NCI-H1930 (cell line): ENCODE measurements at regions not wholly inside any gene's neighbourhood (a gene's known extent, or its start where the extent isn't known, plus 50 kb on each side); places are given as distances from the start of the nearest gene placed in this dataset.
"Not testable (repeated sequence)": the region's sequence is repeated elsewhere in the genome, so short reads cannot be mapped to it uniquely, and the experiment has no call there.

ENCODE experiments used
- DNase-seq, 2 experiments: peaks; one replicate each; lab custom pipeline; 2025; lab: John Stamatoyannopoulos, UW

DNA sequence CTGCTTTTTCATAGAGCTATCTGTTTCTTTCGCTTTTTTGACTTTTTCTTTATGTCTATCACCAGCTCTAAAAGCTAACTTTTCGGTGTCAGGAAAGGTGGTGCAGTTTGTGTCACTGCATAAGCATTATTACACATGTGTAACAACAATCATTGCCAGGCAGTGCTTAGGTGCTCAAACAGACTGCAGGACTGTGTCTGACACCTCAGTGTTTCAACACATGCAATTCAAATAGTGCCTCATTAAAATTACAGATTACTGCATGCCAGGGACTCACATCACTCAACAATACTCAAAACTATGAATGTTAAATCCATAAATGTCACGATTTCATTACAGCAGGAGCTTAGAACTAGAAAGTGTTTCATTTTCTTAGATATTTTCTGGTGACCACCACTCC is 265.3 kb upstream of the SMIM30 start:
- DNase-seq = no peak

DNA sequence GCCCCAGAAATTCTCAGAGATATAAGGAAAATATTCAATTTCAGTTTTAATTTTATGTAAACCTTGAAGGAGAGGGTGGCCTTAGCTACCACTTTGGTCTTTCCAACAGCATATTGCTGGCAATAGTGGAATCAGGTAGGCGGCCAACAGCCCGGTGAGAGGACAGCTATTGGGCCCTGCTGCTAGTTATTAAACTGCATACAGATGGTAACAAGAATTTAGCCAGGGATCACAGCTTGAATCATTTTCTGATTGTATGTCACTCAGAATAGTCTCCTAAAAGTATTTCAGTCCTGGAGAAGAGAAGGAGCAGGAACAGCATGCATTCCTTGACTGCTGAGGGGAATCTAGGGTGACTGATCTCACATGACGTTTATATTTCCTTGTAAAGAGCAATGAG is 261.4 kb upstream of the SMIM30 start:
- no peak for DNase-seq

DNA sequence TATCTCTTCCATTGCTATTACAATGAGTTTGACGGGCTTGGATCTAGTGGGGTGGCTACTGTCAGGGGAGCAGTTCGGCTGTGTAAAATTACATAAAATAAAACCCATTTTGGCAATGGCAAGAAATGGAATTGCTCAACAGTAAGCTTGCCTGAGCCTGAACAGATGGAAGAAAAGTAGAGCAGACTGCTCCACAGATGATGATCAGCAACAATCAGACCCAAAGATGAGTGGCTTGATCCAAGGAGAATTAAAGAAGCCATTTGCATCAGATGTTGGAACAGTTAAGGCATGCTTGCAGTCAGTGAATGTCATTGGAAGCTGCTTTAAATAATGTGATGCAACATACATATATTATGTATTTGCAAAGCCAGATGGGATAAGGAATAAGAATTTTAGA is 256.6 kb upstream of the SMIM30 start:
- no peak for DNase-seq

DNA sequence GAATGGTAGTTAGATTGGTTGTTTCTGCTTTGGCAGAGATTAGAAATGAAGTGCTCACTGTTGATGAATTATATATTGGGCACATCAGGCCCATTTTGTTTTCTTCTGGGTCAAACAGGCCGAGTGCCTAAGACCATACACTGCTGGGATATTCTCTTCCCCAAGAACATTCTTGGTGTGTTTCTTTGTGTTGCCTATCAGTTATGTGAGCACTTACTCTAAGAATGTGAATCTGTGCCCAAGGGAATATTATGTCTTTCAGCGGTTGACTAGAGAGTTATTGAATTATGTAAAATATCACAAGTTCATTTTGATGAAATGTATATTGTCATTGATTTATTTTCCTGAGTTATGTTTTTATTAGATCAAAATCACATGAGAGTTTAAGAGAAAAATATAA is 255.5 kb upstream of the SMIM30 start:
- no peak for DNase-seq

DNA sequence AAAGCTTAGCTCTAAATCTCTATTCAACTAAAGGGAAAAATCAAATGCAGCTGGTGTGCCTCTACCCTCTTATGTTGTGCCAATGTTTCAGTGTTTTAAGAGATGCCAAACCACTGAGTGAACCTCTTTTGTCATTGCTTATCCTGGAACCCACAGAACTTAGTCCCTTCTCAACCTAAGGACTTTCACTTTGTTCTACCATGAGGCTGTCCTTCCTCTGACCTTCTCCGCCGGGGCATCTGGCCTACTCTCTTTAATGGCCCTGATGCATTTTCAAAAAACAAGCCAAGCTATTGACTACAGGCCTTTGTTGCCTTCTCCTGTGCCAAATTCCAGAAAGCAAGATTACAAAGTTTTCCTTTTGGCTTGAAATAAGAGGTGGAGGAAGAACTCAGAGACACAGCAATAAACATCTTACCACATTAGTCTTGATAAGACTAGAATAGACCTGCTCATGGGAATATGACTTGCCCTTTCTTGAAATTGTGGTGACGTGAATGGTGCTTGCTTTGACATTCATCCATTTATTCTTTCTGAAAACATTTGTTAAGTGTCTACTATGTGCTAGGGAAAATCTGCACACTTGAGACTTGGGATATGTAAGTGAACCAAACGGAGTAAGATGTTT is 253.2 kb upstream of the SMIM30 start:
- DNase-seq = no peak

DNA sequence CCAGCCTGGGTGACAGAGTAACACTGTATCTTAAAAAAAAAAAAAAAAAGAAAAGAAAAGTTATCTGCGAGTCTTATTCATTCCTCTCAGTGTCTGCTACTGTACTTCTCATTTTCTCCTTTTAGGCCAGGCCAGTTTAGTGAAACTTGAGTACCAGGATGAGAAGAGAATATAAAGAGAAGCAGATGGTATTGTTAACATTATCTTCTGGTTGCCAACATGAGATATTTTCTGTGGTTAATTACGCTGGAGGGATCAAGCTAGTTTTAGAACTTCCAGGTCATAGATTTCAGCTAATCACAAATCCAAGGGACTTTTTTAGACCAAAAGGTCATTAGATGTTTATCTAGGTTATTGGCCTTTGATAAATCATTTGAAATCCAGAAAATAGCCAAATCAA is 252.6 kb upstream of the SMIM30 start:
- DNase-seq = no peak

DNA sequence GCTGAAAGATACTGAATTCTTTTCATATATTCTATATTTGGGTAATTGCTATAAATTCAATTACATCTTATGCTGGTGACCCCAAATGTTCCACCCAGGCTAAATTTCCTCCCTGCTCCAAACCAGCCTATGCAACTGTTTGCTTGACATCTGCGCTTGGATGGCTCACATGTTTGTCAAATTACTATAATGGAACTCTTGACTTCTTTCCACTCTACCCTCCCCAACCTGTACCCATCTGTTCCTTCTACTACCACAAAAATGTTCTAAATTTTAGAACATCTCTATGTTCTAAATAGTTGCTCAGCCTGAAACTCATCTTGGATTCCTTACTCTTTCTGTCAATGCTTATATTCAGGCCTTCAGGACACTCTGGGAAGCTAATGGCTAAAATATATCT is 249.9 kb upstream of the SMIM30 start:
- no peak for DNase-seq

DNA sequence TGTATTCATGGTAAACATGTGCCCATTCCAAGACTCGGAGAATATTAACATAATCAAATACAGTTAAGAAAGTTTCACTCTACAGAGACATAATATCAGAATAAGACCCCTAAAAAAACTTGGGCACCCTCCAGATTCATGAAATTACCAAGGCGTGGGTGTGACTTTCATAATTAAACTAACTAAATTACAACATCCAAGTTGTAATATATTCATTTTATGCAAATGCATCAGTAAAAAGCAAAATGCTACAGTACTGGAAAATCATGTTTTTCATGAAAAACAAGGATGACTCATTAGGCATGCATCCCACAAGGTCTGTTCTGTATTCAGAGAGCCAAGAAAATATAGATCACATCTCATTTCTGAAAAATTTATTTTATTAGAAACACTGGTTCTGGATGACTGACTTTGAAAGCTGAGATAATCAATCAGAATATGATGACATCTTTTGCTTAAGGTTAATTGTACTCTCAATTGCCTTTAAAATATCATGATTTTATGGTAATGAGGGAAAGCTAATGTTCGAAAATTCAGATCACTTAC is 248.8 kb upstream of the SMIM30 start:
- DNase-seq = no peak

DNA sequence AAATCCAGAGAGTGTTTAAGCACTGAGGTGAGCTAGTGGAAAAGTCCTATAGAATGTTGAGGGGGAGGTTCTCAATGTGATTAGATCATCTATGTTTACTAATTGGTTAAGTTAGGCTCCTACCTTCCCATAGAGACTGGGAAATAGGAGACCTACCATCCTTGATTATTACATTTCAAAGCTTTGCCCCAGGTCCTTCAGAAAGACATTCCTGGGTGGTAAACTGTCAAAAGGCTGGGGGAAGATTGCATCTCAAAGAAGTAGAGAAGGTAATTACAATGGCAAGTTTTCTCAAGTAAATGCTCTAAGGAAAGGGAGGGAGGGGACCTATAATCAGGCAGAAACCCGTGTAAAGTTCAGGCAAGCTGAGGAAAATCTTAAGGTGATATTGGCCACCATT is 247.8 kb upstream of the SMIM30 start:
- no peak for DNase-seq

DNA sequence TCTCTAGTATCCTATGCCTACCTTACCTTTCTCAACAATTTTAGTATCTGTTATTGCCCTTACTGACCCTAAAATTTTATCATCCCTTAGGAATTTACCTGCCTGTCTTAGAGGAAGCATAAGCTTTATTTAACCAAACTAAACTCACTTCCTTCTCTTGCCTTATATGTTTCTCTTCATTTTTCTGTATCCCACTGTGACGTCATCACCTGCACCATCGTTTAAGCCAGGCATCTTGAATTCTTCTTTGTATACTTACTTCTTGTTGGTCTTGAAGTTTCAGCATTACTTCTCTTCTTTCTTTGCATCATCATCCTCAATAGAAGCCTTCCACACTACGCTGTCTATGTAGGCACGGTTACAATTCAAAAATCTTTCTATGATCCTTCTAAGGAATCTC is 231.0 kb upstream of the SMIM30 start:
- DNase-seq = no peak

DNA sequence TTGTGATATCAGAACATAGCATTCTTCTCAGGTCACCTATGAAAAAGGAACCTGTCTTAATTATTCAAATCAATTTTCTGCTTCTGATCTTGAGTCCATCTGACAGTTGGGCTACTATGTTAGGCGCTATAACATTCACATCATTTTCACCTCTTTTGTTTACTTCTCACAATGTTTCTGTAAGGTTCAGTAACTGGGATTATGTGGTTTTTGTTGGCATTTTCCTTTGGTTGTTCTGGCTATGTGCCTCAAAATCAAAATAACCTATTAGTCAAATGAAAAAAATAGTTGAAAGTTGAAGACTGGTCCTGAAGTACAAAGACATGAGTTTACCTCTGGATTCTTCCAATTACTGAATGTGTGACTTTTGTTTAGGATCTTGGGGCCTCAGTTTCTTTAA is 221.3 kb upstream of the SMIM30 start:
- DNase-seq = no peak

DNA sequence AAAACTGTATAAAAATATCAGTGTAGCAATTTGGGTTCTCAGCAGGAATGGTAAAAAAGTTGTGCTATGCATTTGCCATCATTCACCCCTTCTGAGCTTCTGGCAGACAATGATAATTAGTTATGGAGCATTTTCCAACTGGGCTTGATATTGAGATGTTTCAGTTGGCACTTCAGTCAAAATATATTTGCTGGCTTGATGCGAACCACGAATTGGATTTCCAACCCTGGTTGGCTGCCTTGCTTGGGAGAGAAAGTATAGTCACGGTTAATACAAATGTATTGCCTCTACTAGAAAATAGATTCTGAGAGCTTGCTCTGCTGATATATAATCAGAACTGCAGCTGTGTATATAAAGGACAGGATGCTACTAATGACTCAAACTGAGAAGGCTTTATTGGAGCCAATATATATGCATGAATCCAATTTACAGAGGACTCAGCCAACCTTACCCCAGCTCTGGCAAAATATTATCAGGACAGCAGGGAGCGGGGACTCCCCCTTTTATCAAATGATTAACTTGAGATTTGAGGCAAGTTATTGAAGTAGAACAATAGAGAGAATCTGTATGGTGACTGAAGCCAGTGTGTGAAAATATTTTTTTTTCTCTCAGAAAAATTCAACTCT is 219.8 kb upstream of the SMIM30 start:
- DNase-seq = no peak

DNA sequence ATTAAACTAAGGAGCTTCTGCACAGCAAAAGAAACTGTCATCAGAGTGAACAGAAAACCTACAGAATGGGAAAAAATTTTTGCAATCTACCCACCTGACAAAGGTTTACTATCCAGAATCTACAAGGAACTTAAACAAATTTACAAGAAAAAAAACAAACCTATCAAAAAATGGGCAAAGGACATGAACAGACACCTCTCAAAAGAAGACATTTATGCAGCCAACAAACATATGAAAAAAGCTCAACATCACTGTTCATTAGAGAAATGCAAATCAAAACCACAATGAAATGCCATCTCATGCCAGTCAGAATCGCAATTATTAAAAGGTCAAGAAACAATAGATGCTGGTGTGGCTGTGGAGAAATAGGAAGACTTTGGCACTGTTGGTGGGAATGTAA is 218.5 kb upstream of the SMIM30 start:
- DNase-seq = not testable (repeated sequence)

DNA sequence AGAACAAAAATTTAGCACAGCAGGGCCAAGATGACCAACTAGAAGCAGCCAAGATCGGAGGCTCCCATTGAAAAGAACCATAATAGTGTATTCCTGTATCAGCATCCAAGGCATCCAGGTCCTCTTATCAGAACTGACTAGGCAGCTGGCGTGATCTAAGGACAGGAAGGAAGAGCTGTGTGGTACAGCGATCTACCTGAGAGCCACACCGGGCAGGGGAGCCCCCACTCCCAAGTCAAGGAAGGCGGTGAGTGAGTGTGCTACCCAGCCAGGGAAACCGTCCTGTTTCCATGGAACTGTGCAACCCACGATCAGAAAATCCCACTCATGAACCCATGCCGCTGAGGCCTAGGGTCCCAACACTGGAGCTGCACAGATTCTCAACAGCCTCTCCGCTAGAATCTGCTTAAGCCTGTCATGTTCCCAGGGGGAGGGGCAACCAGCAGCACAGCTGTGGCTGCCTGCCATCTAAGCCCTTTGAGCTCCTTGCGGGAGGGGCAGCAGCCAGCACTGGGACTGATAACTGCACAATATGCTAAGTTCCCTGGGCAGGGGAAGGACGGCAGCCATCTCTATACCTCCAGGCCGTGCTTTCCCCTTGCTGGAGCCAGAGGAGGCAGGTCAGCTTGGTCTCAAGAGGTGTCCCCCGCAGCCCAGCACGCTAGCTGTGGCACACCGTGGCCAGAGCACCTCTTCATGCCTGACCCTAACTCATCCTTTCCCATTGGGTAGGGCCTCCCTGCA is 213.0 kb upstream of the SMIM30 start:
- DNase-seq = no peak

DNA sequence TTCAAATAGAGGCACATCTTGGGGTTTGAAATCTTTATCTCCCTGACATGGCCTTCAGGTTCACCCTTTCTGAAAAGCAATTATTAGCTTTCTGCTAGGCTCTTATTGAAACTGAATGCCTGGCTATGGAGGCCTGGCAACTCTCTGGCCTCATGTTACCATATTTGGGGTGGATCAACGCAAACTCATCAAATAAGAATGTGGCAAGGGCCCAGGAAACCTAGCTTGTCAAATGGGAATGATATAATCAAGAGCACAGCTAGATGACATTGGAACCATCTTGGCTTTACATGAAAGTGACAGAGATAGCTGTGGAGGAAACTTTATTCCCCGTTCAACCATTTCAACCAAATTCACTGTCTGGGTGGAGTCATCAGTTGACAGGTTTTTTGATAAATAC is 202.8 kb upstream of the SMIM30 start:
- no peak for DNase-seq

DNA sequence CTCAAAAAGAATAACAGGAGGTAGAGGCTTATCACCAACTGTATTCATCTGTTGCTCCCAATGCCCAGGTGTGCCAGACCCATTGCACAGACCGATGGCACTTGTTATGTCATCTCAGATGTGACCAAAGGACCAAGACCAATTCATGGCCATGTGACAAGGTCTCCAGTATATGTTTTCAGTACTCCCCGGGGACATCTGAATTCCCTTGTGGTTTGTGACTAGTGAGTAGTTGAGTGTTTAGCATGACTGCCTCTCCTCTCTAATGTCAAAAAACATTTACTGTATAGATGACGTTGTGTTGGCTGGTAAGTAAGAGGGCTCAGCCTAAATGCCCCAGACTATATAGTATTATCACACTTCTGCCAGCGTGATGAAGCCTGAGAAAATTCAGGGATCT is 202.1 kb upstream of the SMIM30 start:
- DNase-seq = no peak

DNA sequence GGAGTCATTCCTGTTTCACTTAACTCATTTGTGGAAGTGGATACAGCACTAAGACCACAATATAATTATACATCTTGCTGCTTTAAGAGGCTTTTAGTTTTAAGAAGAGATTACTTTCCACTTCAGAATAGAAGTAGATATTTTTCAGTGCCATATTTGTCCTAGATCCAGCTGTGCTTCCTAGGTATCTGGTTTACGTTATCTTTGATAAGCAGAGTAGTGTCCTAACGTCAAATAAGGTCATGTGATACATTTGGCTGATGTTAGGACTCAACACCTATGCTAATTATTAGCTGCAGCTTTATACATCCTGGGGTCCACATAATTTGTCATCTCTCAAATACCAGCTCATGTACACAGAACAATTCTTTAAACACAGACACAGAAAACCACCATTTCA is 196.2 kb upstream of the SMIM30 start:
- DNase-seq = no peak

DNA sequence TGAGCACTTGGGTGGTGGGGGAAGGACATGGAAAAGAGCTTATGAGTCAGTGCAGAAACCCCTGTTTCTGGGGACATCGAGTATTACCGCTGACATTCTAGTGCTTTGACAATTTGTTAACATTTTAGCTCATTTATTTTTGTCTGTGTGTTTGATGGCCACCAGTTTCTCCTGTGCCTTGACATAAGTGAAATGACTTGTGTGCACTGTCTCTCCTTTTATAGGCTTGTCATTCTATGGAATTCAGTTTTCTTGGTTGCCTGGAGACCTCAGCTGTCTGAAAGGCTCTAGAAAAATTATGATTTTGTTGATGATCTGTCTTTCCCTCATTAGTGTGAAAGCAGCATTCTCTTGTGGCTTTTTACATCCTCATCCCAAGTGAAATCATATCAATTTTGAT is 190.0 kb upstream of the SMIM30 start:
- no peak for DNase-seq

DNA sequence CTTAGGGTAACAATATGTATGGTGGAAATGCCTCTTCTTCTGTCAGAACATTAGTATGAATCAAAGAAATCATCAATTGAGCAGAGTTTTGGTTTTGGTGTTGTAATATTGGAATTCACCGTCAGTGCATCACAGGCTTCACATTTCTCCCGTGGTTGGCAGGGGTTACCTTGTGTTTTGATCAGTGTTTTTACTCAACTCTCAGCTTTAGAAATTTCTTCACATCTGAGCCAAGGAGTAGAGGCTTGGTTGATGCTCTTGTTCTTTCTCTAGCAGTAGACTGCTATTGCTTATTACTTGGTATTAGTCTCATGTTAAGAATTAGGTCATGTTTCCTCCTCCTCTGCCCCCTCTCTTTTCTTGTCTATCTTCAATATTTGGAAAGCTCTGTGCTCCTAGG is 188.8 kb upstream of the SMIM30 start:
- no peak for DNase-seq

DNA sequence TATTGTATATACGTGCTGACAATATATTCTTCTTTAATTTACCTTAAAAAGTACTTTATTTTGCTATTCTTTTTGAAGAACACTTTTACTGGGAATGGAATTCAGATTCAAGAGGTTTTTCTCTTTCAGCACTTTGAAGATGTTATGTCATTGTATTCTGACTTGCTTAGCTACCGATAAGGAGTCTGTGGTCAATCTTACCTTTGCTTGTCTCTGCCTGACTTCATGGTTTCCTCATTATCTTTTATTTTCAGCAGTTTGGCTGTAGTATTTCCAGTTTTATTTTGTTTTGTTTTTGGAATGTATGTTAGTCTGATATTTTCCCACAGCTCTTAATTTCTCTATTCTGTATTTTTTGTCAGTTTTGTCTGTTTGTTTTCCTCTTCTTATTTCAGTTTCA is 187.9 kb upstream of the SMIM30 start:
- DNase-seq = no peak

DNA sequence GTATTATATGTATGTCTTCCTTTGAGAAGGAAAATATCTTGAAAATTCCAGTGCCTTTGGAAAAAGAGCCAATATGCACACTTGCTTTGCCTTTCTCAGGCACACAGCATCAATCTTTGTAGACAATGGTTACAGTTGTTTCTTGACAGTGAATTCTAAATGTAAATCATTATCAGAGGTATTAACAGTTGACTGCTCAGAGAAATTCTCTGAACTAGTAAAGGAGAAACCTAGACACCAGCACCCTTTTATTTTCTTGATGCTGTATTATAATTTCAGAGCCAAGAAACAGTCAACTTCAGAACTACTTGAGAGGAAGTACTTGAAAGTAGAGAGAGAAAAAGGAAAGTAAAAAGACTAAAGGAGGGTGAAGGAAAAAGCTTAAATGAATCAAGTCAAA is 185.8 kb upstream of the SMIM30 start:
- DNase-seq = no peak

DNA sequence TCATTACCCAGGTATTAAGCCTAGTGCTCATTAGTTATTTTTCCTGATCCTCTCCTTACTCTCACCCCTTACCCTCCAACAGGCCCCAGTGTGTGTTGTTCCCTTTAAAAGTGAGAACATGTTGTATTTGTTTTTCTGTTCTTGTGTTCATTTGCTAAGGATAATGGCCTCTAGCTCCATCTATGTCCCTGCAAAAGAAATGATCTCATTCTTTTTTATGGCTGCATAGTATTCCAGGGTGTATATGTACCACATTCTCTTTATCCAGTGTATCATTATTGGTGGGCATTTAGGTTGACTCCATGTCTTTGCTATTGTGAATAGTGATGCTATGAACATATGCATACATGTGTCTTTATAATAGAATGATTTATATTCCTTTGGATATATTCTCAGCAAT is 185.0 kb upstream of the SMIM30 start:
- not testable (repeated sequence) for DNase-seq

DNA sequence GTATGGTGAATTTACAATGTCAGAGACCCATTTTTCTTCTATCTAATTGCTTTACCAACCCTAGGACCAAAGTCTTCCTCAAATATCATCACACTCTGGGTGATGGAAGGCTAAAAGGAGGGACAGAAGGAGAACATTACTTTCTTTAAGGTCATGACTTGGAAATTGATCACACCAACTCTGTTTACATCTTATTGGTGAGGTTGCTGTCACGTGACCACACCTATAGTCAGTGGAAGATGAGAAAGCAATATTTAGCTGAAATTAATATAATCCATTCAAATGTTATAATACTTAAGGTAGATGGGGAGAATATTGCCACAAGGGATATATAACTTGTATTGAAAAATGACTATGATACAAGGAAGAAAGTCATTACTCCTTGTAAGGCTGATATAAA is 183.6 kb upstream of the SMIM30 start:
- no peak for DNase-seq
